SKM-1 (cell line): ENCODE measurements at regions not wholly inside any gene's neighbourhood (a gene's known extent, or its start where the extent isn't known, plus 50 kb on each side); places are given as distances from the start of the nearest gene placed in this dataset.
"Not testable (repeated sequence)": the region's sequence is repeated elsewhere in the genome, so short reads cannot be mapped to it uniquely, and the experiment has no call there.

Experiments
- DNase-seq: peaks from one replicate; lab custom pipeline; 2025; ENCODE audit not compliant: unreplicated experiment; lab: John Stamatoyannopoulos, UW

DNA sequence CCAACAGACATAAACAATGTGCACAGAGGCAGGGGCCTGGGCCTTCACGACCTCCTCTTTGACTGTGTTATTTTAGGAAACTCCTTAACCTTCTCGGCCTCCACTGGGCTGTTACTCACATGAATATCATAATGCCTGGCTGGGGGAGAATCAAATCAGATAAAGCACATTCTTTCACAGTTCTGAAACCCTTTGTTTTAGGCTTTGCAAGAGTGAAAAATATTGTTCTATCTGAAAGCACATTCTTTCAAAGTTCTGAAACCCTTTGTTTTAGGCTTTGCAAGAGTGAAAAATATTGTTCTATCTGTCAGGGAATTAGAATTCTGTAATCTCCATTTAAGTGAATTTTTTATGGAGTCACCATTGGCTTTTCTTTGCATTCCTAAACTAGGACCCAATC, 50.7 kb upstream of the SYNDIG1 start:
- DNase-seq: no peak

DNA sequence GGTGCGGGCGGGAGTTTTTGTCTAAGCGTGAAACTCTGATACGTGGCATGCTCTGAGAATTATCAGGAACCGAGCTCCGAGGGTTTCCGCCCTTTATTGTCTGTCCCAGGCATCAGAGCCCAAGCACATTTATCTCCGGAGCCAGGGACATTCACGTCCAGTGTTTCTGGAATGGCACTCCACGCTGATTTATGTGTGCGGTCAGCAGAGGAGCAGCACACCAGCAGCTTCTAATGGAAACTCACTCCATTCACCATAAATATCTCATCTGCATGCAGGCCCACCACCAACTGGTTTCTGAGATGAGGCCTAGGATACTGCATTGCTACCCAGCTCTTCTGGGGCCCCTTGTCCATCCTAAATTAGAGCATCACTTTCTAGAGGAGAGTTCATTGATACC, 51.9 kb upstream of the SYNDIG1 start:
- DNase-seq: no peak

DNA sequence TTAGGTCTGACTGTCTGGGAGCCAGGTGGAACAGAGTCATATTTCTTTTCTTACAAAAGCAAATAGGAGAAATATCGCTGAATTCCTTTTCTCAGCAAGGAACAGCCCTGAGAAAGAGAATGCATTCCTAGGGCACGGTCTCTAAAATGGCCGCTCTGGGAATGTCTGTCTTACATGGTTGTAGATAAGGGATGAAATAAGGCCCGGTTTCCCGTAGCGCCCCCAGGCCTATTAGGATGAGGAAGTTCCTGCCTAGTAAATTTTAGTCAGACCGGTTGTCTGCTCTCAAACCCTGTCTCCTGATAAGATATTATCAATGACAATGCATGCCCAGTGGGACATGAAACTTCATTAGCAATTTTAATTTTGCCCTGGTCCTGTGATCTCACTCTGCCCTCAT, 54.0 kb upstream of the SYNDIG1 start:
- not testable (repeated sequence) for DNase-seq

- DNase-seq: no peak
Observed at GRCh38 chr20:24411834-24412216, 57.6 kb upstream of the SYNDIG1 start.

GRCh38 chr20:24411003-24411833, 58.2 kb upstream of the SYNDIG1 start:
- no peak for DNase-seq

DNA sequence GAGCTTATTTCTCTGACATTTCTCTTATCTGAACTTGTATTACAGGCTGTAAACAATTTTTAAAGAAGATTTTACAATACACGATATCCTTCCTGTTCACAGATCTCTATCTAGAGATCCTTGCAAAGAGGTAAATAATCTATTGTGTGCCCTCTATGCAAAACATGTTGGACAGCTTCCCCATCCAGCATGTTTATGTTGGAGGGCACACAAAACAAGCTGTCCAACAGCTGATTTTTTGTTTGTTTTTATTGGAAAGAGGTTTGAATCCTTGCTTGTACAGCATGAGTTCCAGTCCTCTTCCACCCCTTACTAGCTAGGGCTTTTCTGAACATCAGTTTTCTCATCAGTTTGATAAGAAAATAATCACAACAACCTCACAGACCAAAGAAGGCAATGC, 62.3 kb upstream of the SYNDIG1 start:
- no peak for DNase-seq

GRCh38 chr20:24406750-24407149, 62.7 kb upstream of the SYNDIG1 start:
- DNase-seq: no peak

DNA sequence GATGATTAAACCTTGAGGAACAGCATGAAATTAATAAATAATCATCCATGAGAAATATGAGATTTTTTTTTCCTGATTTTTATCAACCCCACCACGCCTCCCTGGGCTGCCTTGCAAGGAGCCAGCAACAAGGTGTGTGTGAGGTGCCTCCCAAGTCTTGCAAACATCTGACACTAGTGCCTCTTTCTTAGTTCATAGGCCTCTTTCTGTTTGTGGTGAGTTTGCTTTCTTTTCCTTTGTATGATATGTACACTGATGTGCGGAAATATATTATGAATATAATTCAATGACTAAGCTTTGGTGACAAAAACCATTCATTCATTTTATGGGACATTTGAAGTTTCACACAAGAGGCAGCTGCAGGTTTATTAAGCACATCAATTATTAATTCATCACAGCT, 63.2 kb upstream of the SYNDIG1 start:
- DNase-seq: no peak

DNA sequence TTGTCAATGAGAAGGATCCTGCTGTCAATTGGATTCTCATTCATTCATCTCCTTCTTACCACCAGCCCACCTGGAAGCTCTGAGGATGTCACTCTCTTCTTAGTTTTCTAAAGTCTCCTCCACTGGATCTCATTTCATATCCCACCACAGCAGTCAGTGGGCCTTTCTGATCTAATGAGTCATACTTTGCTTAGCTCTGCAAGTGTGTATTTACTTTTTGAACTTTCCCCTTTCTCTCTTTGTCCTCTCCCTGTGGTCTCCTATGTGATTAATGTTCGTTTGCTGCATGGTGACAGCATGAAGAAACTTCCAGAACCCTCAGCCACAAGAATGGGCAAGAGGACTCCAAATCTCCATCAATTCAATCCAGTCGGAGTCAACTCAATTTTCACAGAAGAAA, 63.6 kb upstream of the SYNDIG1 start:
- no peak for DNase-seq

GRCh38 chr20:24403406-24403805, 66.0 kb upstream of the SYNDIG1 start:
- no peak for DNase-seq

GRCh38 chr20:24402188-24402587, 67.2 kb upstream of the SYNDIG1 start:
- no peak for DNase-seq

GRCh38 chr20:24395151-24395550, 74.3 kb upstream of the SYNDIG1 start:
- DNase-seq: no peak

DNA sequence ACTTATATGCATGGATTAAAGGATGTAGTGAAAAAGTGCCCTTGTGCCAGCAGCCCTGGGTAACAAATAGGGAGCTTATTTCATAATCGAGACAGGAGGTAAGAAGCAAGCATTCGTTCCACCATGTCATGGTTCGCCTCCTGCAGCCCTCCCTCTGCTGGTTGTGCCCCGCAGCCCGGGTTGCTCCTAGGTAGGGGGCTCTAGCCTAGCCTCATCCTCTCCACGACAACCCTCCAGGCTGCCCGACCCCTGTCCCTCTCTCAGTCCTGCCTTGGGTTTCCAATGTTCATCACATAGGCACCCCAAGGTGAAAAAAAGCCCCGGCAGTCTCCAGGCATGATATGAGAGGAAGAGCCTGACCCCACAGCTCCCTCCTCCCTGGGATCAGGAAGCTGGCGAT, 75.5 kb upstream of the SYNDIG1 start:
- no peak for DNase-seq

DNA sequence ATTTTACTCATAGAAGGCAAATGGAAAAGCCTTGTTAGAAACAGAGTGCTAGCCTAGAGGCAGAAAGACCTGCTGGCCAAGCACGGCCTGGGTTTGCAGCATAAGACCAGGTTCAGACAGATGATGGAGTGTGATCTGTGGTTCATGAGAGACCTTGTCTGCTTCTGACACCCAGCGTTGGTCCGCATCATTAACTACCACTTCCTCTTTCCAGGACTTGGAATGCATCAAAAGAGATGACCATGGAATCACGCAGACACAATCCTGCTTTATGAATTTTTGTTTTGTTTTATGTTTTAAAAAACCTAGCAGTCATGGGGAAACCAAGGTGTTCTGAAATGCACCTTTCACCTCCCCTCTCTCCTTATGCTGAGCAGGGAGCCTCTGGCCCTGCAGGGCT, 76.8 kb upstream of the SYNDIG1 start:
- DNase-seq: no peak

- DNase-seq: peak; percentile 24
Observed at GRCh38 chr20:24389686-24390085, 79.7 kb upstream of the SYNDIG1 start.

- DNase-seq: no peak
Observed at GRCh38 chr20:24388828-24389380, 80.5 kb upstream of the SYNDIG1 start.

DNA sequence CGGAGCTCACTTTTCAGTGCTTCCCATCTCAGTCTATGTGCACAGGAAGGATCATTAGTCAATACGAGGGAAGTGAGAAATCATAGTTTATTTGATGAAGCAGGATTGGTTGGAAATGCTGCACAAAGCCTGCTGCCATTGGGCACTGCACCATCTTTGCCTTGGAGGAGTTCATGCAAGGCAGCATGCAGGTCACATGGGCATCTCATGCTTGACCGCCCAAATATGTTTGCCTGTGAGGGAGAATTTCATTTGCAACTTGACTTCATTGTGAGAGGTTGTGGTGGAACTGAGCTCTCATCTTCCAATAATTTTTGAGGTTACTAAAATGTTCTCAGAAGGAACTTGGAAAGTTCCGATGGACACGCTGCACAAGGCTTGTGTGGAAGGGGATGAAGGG, 83.9 kb upstream of the SYNDIG1 start:
- DNase-seq: no peak

GRCh38 chr20:24384865-24385264, 84.6 kb upstream of the SYNDIG1 start:
- no peak for DNase-seq

GRCh38 chr20:24382743-24383142, 86.7 kb upstream of the SYNDIG1 start:
- no peak for DNase-seq

DNA sequence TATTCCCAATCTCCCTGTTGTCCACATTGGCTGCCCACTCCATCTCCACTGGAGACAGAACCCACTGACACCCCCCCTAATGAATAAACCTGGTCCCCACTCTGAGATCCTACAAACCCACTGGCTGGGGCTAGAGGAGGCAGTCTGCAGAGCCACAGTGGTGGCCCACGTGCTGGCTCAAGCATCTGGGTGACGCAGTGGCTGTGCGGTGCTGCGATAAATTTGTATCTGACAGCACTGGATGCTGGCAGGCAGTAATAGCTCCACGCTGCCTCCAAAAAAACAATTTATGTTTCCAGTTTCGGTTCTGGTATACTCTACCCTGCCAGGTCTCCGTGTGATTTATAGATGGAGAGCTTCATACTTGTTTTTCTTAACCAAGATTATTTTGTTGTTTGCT, 87.1 kb upstream of the SYNDIG1 start:
- DNase-seq: no peak

DNA sequence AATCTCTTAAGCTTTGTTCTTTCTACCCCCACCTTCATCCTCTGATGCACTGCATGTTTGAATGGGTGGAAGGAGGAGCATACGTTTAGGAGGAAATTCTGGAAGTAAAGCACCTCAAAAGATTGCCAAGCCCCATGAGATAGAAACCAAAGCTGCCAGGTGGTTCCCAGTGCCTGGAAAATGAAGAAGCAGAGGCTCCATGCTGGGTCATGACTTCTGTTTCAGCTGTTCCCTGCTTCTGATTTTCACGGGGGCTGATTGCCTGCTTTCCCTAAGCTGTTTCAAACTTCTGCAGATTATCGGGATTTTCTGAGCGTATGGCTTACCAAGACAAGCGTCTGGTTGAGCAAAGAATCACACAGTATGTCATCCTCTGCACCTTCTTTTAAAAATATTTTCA, 87.5 kb upstream of the SYNDIG1 start:
- DNase-seq: no peak

DNA sequence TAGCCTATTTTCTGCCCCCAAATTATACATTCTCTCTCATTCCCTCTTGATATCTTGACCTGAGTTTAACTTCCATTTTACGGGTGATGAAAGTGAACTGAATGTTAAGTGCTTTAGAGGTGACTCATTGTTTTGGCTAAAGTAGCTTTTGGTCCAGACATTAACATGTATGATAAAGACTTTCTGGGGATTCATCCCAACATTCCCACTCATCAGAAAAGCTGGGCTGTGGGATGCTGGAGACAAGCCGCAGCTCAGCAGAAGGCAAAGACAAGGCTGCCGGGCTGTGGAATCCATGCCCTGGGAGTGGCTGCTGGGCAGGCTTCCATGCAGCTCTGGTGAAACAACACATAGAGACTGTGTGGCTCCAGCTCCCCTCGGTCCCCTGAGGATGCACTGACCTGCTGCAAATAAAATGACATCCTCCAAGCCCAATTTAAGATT, 89.9 kb upstream of the SYNDIG1 start:
- no peak for DNase-seq
